ENCODE measurements at regions not wholly inside any gene's neighbourhood (a gene's known extent, or its start where the extent isn't known, plus 50 kb on each side); places are given as distances from the start of the nearest gene placed in this dataset.

GRCh38 chr9:1128046-1128445 lies 77.9 kb downstream of the DMRT2 start:
- FAIRE-seq: no peak

More at GRCh38 chr9:1128046-1128445, 77.9 kb downstream of the DMRT2 start:
- ATAC-seq (no peak), DNase-seq (ENCODE audit: low read depth in 1 of 2, low spot score in 1 of 2) (no peak)
- Histone ChIP-seq H3K9me3 (no peaks in the 10 kb centered on the region), H3K4me2 (no peak overlapping the region), H3K4me1 (no peaks in the 10 kb centered on the region), H3K4me3 (no peak overlapping the region), H3K27ac (no peak overlapping the region)
- TF ChIP-seq HOXB13 (CRISPR knock-in tag; IDR thresholded peaks at IDR 0.05; ENCODE audit: low read depth): no peak
- TF ChIP-seq PBX3 (IDR thresholded peaks at IDR 0.05): no peak
- TF ChIP-seq BHLHE40 (IDR thresholded peaks at IDR 0.05; ENCODE audit: low read depth, low read length): no peak
- no peak for TF ChIP-seq HEYL (CRISPR knock-in tag; IDR thresholded peaks at IDR 0.05)
- no peak for TF ChIP-seq RCOR1 (IDR thresholded peaks at IDR 0.05; ENCODE audit: low read depth, low read length)
- TF ChIP-seq ELK1 (IDR thresholded peaks at IDR 0.05; ENCODE audit: low read depth, low read length): no peak
- TF ChIP-seq HMGXB4 (CRISPR knock-in tag; IDR thresholded peaks at IDR 0.05; ENCODE audit: borderline replicate concordance): no peak
- TF ChIP-seq RNF2 (IDR thresholded peaks at IDR 0.05; ENCODE audit: borderline replicate concordance, low read depth): no peak
- no peak for TF ChIP-seq ZFP36 (IDR thresholded peaks at IDR 0.05; ENCODE audit: borderline replicate concordance, partially characterized antibody)
- TF ChIP-seq HOXB5 (CRISPR knock-in tag; IDR thresholded peaks at IDR 0.05): no peak
- TF ChIP-seq BCL3 (IDR thresholded peaks at IDR 0.05): no peak
- no peak for TF ChIP-seq NPAS2 (CRISPR knock-in tag; IDR thresholded peaks at IDR 0.05; ENCODE audit: borderline replicate concordance)
- no peak for TF ChIP-seq MYC (IDR thresholded peaks at IDR 0.05; ENCODE audit: borderline replicate concordance, low read length)
- TF ChIP-seq HOXA7 (CRISPR knock-in tag; IDR thresholded peaks at IDR 0.05): no peak
- no peak for TF ChIP-seq CTCF (IDR thresholded peaks at IDR 0.05)
- no peak for TF ChIP-seq ESRRA (IDR thresholded peaks at IDR 0.05; ENCODE audit: borderline replicate concordance, low read length)
- TF ChIP-seq CBX8 (IDR thresholded peaks at IDR 0.05): no peak
- TF ChIP-seq SMC3 (IDR thresholded peaks at IDR 0.05): no peak
- no peak for TF ChIP-seq PHF8 (IDR thresholded peaks at IDR 0.05; ENCODE audit: borderline replicate concordance, low read depth)
- WGBS (ENCODE audit: missing lambda C conversion rate): 48% methylated on average over 1 of the region's 1 CpG
- ChIA-PET POLR2A (no interaction called here), CTCF (no interaction called here)

Measured in A549 (cell line).